Lower leg skin (tissue), 3 donors: ENCODE measurements at regions not wholly inside any gene's neighbourhood (a gene's known extent, or its start where the extent isn't known, plus 50 kb on each side); places are given as distances from the start of the nearest gene placed in this dataset.

Experiments
- POLR2A ChIP-seq, 2 donors: fragments of 450-650 bp; IDR thresholded peaks; one replicate each; pipeline ENCODE4 v1.6.1; 2016 to 2017; ENCODE audit warnings: antibody characterized with exemption in 2 of 2, mild to moderate bottlenecking in 1 of 2, moderate library complexity in 1 of 2
- TF ChIP-seq, protein P1 (sequence below), 3 donors: fragments of 450-650 bp; IDR thresholded peaks; one replicate each; pipeline ENCODE4 v1.5.1; 2016; ENCODE audit warnings: antibody characterized with exemption in 3 of 3, mild to moderate bottlenecking in 3 of 3, moderate library complexity in 2 of 3

DNA sequence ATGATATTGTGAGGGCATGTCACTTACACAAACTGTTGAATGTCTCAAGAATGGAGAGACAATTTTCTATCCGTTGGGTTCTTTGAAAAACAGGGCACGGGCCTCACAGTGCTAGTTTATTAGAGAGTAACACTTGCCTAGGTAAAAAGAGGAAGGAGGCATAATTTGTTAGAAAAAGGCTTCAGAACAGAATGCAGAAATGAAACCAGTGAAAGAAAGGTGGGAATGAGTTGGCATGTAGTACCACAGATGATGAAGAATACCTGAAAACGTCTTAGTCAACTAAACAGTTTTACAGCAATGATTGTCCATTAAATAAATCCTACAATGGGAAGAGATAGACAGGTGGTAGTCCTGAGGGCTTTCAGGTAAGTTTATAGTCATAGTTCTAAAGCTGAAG, 1399.7 kb upstream of the CADM2 start:
- no peak for TF ChIP-seq POLR2A (IDR thresholded peaks at IDR 0.05)
- TF ChIP-seq, protein P1, sequence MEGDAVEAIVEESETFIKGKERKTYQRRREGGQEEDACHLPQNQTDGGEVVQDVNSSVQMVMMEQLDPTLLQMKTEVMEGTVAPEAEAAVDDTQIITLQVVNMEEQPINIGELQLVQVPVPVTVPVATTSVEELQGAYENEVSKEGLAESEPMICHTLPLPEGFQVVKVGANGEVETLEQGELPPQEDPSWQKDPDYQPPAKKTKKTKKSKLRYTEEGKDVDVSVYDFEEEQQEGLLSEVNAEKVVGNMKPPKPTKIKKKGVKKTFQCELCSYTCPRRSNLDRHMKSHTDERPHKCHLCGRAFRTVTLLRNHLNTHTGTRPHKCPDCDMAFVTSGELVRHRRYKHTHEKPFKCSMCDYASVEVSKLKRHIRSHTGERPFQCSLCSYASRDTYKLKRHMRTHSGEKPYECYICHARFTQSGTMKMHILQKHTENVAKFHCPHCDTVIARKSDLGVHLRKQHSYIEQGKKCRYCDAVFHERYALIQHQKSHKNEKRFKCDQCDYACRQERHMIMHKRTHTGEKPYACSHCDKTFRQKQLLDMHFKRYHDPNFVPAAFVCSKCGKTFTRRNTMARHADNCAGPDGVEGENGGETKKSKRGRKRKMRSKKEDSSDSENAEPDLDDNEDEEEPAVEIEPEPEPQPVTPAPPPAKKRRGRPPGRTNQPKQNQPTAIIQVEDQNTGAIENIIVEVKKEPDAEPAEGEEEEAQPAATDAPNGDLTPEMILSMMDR (IDR thresholded peaks at IDR 0.05): no peak
